ENCODE measurements at regions not wholly inside any gene's neighbourhood (a gene's known extent, or its start where the extent isn't known, plus 50 kb on each side); places are given as distances from the start of the nearest gene placed in this dataset.

DNA sequence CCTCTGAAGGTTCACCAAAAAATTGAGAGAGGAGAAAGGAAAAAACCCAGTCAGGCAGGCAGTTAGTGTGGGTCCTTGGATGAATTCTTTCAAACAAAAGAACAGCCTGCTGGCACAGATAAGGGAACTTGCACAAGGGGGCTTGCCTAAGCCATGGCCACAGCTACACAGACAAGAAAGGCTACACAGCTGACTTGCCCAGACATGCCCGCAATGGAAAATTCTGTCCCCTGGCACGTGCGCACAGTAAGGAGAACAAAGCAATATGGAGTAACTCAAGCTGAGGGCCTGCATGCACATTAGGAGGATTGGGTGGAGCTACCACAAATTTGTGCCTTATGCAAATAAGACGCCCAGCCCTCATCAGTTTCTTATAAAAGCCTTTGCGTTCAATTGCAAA lies 512.5 kb upstream of the HTR2C start:
- CTCF ChIA-PET (ENCODE audit: low intra/inter-chr PET ratio, low total read pairs) = no interaction called here
- WGBS (ENCODE audit: low lambda C conversion rate) = 56% methylated on average over 2 of the region's 5 CpGs
- BruUV-seq (replicated peaks) = no TSS peak

DNA sequence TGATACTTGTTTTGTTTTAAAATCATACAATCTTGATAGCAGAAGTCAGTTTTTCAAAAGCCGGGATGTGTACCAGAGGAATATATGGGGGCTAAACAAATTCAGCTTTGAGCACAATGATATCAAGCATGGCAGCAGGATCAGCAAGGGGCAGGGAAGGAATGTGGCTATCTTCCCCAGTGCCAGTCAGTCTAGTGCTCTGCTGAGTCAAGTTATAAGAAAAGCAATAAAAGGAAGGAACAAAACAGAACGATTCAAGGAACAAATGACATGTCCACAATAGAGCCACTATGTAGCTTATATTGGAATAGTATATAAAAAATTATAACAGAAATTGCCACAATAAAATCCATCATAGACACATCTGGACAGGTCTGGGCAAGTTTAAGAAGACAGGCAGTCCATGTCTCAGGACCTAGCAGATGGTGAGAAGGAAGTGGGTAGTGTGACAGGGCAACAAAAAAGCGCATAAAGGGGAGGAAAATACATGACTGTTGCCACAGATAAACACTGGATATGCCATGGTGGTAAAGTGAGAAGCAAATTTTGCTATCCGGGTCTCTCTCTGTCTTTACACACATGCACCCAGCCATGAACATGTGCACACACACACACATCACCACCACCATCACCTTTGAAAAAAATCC lies 518.2 kb upstream of the HTR2C start:
- CTCF ChIA-PET (ENCODE audit: low intra/inter-chr PET ratio, low total read pairs) = no interaction called here
- ATAC-seq = no peak
- intact Hi-C loops (cut with micrococcal nuclease; ENCODE audit: unreplicated experiment) = no loop called here
- Histone ChIP-seq H3K79me2 (ENCODE audit: insufficient read depth, low read length) (no peaks in the 10 kb centered on the region), H3K9me3 (ENCODE audit: low read length) (no peaks in the 10 kb centered on the region), H3K4me2 (ENCODE audit: low read depth, low read length) (no peak overlapping the region), H3K27me3 (ENCODE audit: control insufficient read depth in 1 of 2, insufficient read depth in 2 of 2, low read length in 2 of 2) (no peaks in the 10 kb centered on the region), H4K20me1 (ENCODE audit: insufficient read depth, low read length) (no peaks in the 10 kb centered on the region), H3K36me3 (replicated peaks in 1 of 2; ENCODE audit: control insufficient read depth in 1 of 2, insufficient read depth in 2 of 2, low read length in 2 of 2) (no peaks in the 10 kb centered on the region), H3K4me1 (ENCODE audit: insufficient read depth, low read length) (no peaks in the 10 kb centered on the region), H3K9ac (ENCODE audit: insufficient read depth, low read depth, low read length) (no peak overlapping the region), H2AFZ (ENCODE audit: low read length) (no peak overlapping the region), H3K27ac (ENCODE audit: extremely low read length, insufficient read depth, low read length) (no peak overlapping the region), H3K4me3 (replicated peaks in 1 of 3; ENCODE audit: insufficient read depth in 1 of 3, low read depth in 2 of 3, low read length in 3 of 3) (no peak overlapping the region)
- FAIRE-seq = no peak
- WGBS (ENCODE audit: low lambda C conversion rate) = 57% methylated on average over 3 of the region's 4 CpGs
- BruUV-seq (replicated peaks) = no TSS peak
- POLR2A ChIA-PET = no interaction called here
- in situ Hi-C loops (cut with HindIII; ENCODE audit: extremely low pct_ligation_motif_present, low pct_unique_long_range_greater_than_20kb) = no loop called here
- no peak for DNase-seq (ENCODE audit: low spot score)
- TF ChIP-seq ZNF570 (CRISPR knock-in tag; IDR thresholded peaks at IDR 0.05; ENCODE audit: borderline replicate concordance) = no peak
- TF ChIP-seq STAG1 (CRISPR knock-in tag; IDR thresholded peaks at IDR 0.05) = no peak
- no peak for TF ChIP-seq CREBL2 (CRISPR knock-in tag; IDR thresholded peaks at IDR 0.05; ENCODE audit: borderline replicate concordance)
- TF ChIP-seq RELA (CRISPR knock-in tag; IDR thresholded peaks at IDR 0.05) = no peak
- TF ChIP-seq HIC2 (CRISPR knock-in tag; IDR thresholded peaks at IDR 0.05; ENCODE audit: low read depth) = no peak
- no peak for TF ChIP-seq ZNF550 (CRISPR knock-in tag; IDR thresholded peaks at IDR 0.05; ENCODE audit: borderline replicate concordance)
- no peak for TF ChIP-seq FIP1L1 (IDR thresholded peaks at IDR 0.05; ENCODE audit: borderline replicate concordance, insufficient read depth, low read depth, low read length)
- TF ChIP-seq ZBTB8A (CRISPR knock-in tag; IDR thresholded peaks at IDR 0.05; ENCODE audit: borderline replicate concordance, low read depth) = no peak
- no peak for TF ChIP-seq GZF1 (CRISPR knock-in tag; IDR thresholded peaks at IDR 0.05)
- no peak for TF ChIP-seq ZNF343 (CRISPR knock-in tag; IDR thresholded peaks at IDR 0.05)
- TF ChIP-seq HMG20B (CRISPR knock-in tag; conservative IDR thresholded peaks at IDR 0.05) = no peak
- no peak for TF ChIP-seq RFX5 (IDR thresholded peaks at IDR 0.05; ENCODE audit: low read depth, low read length)
- TF ChIP-seq, protein P1, sequence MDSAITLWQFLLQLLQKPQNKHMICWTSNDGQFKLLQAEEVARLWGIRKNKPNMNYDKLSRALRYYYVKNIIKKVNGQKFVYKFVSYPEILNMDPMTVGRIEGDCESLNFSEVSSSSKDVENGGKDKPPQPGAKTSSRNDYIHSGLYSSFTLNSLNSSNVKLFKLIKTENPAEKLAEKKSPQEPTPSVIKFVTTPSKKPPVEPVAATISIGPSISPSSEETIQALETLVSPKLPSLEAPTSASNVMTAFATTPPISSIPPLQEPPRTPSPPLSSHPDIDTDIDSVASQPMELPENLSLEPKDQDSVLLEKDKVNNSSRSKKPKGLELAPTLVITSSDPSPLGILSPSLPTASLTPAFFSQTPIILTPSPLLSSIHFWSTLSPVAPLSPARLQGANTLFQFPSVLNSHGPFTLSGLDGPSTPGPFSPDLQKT (CRISPR knock-in tag; IDR thresholded peaks at IDR 0.05; ENCODE audit: borderline replicate concordance) = no peak
- no peak for TF ChIP-seq ZNF747 (CRISPR knock-in tag; IDR thresholded peaks at IDR 0.05; ENCODE audit: borderline replicate concordance)
- no peak for TF ChIP-seq ZNF775 (CRISPR knock-in tag; IDR thresholded peaks at IDR 0.05; ENCODE audit: borderline replicate concordance)
- no peak for TF ChIP-seq TARDBP (CRISPR knock-in tag; IDR thresholded peaks at IDR 0.05)

More for the DNA sequence above, 512.5 kb upstream of the HTR2C start:
- no peak overlapping the region for H3K27ac ChIP-seq (ENCODE audit: extremely low read length, insufficient read depth, low read length)
- no peak for ATAC-seq
- H3K36me3 ChIP-seq (replicated peaks in 1 of 2; ENCODE audit: control insufficient read depth in 1 of 2, insufficient read depth in 2 of 2, low read length in 2 of 2) = no peaks in the 10 kb centered on the region
- H3K4me3 ChIP-seq (replicated peaks in 1 of 3; ENCODE audit: insufficient read depth in 1 of 3, low read depth in 2 of 3, low read length in 3 of 3) = no peak overlapping the region
- POLR2A ChIA-PET = no interaction called here
- no peak for DNase-seq (ENCODE audit: low spot score)
- in situ Hi-C loops (cut with HindIII; ENCODE audit: extremely low pct_ligation_motif_present, low pct_unique_long_range_greater_than_20kb) (no loop called here), intact Hi-C loops (cut with micrococcal nuclease; ENCODE audit: unreplicated experiment) (no loop called here)
- H3K27me3 ChIP-seq (ENCODE audit: control insufficient read depth in 1 of 2, insufficient read depth in 2 of 2, low read length in 2 of 2) = no peaks in the 10 kb centered on the region
- no peak for FAIRE-seq
- H4K20me1 ChIP-seq (ENCODE audit: insufficient read depth, low read length) = no peaks in the 10 kb centered on the region
- no peaks in the 10 kb centered on the region for H3K4me1 ChIP-seq (ENCODE audit: insufficient read depth, low read length)
- no peaks in the 10 kb centered on the region for H3K9me3 ChIP-seq (ENCODE audit: low read length)
- no peaks in the 10 kb centered on the region for H3K79me2 ChIP-seq (ENCODE audit: insufficient read depth, low read length)
- no peak overlapping the region for H3K9ac ChIP-seq (ENCODE audit: insufficient read depth, low read depth, low read length)
- no peak overlapping the region for H2AFZ ChIP-seq (ENCODE audit: low read length)
- TF ChIP-seq ZNF660 (CRISPR knock-in tag; IDR thresholded peaks at IDR 0.05; ENCODE audit: borderline replicate concordance, low read depth) = no peak
- H3K4me2 ChIP-seq (ENCODE audit: low read depth, low read length) = no peak overlapping the region
